Esophagus squamous epithelium (tissue), 4 donors: ENCODE measurements at regions not wholly inside any gene's neighbourhood (a gene's known extent, or its start where the extent isn't known, plus 50 kb on each side); places are given as distances from the start of the nearest gene placed in this dataset.

Experiments used
- POLR2A ChIP-seq, 4 donors: fragments of 450-650 bp; IDR thresholded peaks; one replicate each; pipeline ENCODE4 v1.6.1; 2017; ENCODE audit warnings: antibody characterized with exemption in 4 of 4, mild to moderate bottlenecking in 4 of 4, moderate library complexity in 3 of 4
- TF ChIP-seq, protein P1 (sequence below), 6 experiments: fragments of 450-650 bp in 4 of 6; fragments of 200-600 bp in 2 of 6; sonication (generic) in 2 of 6; IDR thresholded peaks; one replicate each; pipeline ENCODE4 v1.5.1; 2016 to 2019; ENCODE audit warnings: antibody characterized with exemption in 6 of 6, mild to moderate bottlenecking in 4 of 6, moderate library complexity in 4 of 6

DNA sequence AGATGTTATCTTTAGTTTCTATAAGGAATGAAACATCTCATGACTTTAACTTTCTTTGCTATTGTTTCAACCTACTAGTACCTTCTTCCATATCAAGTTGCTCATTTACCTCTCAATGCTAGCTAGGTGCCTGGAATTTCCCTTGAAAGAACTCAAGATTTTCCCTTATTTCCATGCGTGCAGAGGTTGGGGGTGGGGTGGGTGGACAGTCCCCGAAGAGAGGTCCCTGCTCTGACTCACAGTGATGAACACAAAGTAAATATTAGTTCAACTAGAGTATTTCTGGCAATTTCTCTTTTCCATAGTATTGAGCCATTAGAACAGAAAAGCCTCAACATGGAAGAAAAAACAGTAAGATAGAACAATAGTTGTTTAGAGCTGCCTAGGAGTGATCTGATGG lies 239.0 kb upstream of the ZP4 start:
- TF ChIP-seq, protein P1, sequence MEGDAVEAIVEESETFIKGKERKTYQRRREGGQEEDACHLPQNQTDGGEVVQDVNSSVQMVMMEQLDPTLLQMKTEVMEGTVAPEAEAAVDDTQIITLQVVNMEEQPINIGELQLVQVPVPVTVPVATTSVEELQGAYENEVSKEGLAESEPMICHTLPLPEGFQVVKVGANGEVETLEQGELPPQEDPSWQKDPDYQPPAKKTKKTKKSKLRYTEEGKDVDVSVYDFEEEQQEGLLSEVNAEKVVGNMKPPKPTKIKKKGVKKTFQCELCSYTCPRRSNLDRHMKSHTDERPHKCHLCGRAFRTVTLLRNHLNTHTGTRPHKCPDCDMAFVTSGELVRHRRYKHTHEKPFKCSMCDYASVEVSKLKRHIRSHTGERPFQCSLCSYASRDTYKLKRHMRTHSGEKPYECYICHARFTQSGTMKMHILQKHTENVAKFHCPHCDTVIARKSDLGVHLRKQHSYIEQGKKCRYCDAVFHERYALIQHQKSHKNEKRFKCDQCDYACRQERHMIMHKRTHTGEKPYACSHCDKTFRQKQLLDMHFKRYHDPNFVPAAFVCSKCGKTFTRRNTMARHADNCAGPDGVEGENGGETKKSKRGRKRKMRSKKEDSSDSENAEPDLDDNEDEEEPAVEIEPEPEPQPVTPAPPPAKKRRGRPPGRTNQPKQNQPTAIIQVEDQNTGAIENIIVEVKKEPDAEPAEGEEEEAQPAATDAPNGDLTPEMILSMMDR (IDR thresholded peaks at IDR 0.05): no peak
- no peak for TF ChIP-seq POLR2A (IDR thresholded peaks at IDR 0.05)
